ENCODE measurements at regions not wholly inside any gene's neighbourhood (a gene's known extent, or its start where the extent isn't known, plus 50 kb on each side); places are given as distances from the start of the nearest gene placed in this dataset.

GRCh38 chr18:37676276-37676675 lies 110.7 kb upstream of the CELF4 start:
- no peaks in the 10 kb centered on the region for H3K27me3 ChIP-seq (ENCODE audit: control insufficient read depth, low read length)
- no peaks in the 10 kb centered on the region for H3K79me2 ChIP-seq (ENCODE audit: control insufficient read depth, low read length)
- H3K4me3 ChIP-seq (ENCODE audit: low read length): no peak overlapping the region
- TF ChIP-seq EZH2phosphoT487 (IDR thresholded peaks at IDR 0.05; ENCODE audit: borderline replicate concordance, low read length) (no peak), CTCF (IDR thresholded peaks at IDR 0.05; ENCODE audit: low read depth, low read length, poor library complexity, severe bottlenecking) (no peak)
- H3K36me3 ChIP-seq (ENCODE audit: control insufficient read depth, low read length): no peaks in the 10 kb centered on the region
- no peaks in the 10 kb centered on the region for H3K4me1 ChIP-seq (ENCODE audit: control insufficient read depth, low read length)
- no peak overlapping the region for H3K4me2 ChIP-seq (ENCODE audit: low read length)
- no peaks in the 10 kb centered on the region; the same call in 1 of the 2 replicates for H3K9me3 ChIP-seq (ENCODE audit: control insufficient read depth, insufficient read depth, low read length)
- H3K9me2 ChIP-seq (replicated peaks; ENCODE audit: control insufficient read depth, low read length): no peaks in the 10 kb centered on the region
- no peaks in the 10 kb centered on the region for H4K20me1 ChIP-seq (ENCODE audit: control insufficient read depth, insufficient read depth, low read depth, low read length)
- no peaks in the 10 kb centered on the region for H3F3A ChIP-seq (ENCODE audit: control insufficient read depth, insufficient read depth)
- H3K27ac ChIP-seq (ENCODE audit: low read depth, low read length): no peak overlapping the region

GRCh38 chr18:37675699-37676098 lies 110.1 kb upstream of the CELF4 start:
- Histone ChIP-seq H3K9me3 (ENCODE audit: control insufficient read depth, insufficient read depth, low read length) (peaks cover 2% of the 10 kb centered on the region; the same call in 1 of the 2 replicates), H3K9me2 (replicated peaks; ENCODE audit: control insufficient read depth, low read length) (no peaks in the 10 kb centered on the region), H4K20me1 (ENCODE audit: control insufficient read depth, insufficient read depth, low read depth, low read length) (no peaks in the 10 kb centered on the region), H3F3A (ENCODE audit: control insufficient read depth, insufficient read depth) (no peaks in the 10 kb centered on the region), H3K4me2 (ENCODE audit: low read length) (no peak overlapping the region), H3K27me3 (ENCODE audit: control insufficient read depth, low read length) (no peaks in the 10 kb centered on the region), H3K4me3 (ENCODE audit: low read length) (no peak overlapping the region), H3K27ac (ENCODE audit: low read depth, low read length) (no peak overlapping the region), H3K79me2 (ENCODE audit: control insufficient read depth, low read length) (no peaks in the 10 kb centered on the region), H3K36me3 (ENCODE audit: control insufficient read depth, low read length) (no peaks in the 10 kb centered on the region), H3K4me1 (ENCODE audit: control insufficient read depth, low read length) (no peaks in the 10 kb centered on the region)
- TF ChIP-seq EZH2phosphoT487 (IDR thresholded peaks at IDR 0.05; ENCODE audit: borderline replicate concordance, low read length) (no peak), CTCF (IDR thresholded peaks at IDR 0.05; ENCODE audit: low read depth, low read length, poor library complexity, severe bottlenecking) (no peak)

DNA sequence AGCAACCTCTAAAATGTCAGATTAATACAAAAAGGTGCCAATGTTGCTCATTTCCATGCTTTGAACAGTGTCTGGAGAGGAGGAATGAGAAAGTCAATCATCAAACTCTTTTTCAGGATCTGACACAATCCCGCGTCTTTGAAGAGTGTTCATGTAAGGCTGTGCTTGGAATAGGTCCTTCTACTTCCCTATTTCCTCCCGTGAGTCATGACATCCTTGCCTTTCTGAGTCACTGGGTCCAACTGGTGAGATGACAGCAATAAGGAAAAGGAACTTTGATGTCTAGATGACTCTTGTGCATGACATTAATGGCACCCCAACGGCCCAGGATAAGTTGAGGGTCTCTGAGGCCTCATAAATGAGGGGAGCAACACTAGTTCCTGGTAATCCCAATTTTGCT lies 109.0 kb upstream of the CELF4 start:
- no peaks in the 10 kb centered on the region for H3K9me2 ChIP-seq (replicated peaks; ENCODE audit: control insufficient read depth, low read length)
- H3K9me3 ChIP-seq (ENCODE audit: control insufficient read depth, insufficient read depth, low read length): peaks cover 4% of the 10 kb centered on the region; the same call in 1 of the 2 replicates
- H4K20me1 ChIP-seq (ENCODE audit: control insufficient read depth, insufficient read depth, low read depth, low read length): no peaks in the 10 kb centered on the region
- no peak overlapping the region for H3K4me2 ChIP-seq (ENCODE audit: low read length)
- H3F3A ChIP-seq (ENCODE audit: control insufficient read depth, insufficient read depth): no peaks in the 10 kb centered on the region
- no peaks in the 10 kb centered on the region for H3K4me1 ChIP-seq (ENCODE audit: control insufficient read depth, low read length)
- no peaks in the 10 kb centered on the region for H3K79me2 ChIP-seq (ENCODE audit: control insufficient read depth, low read length)
- H3K27me3 ChIP-seq (ENCODE audit: control insufficient read depth, low read length): no peaks in the 10 kb centered on the region
- no peak overlapping the region for H3K4me3 ChIP-seq (ENCODE audit: low read length)
- TF ChIP-seq CTCF (IDR thresholded peaks at IDR 0.05; ENCODE audit: low read depth, low read length, poor library complexity, severe bottlenecking) (no peak), EZH2phosphoT487 (IDR thresholded peaks at IDR 0.05; ENCODE audit: borderline replicate concordance, low read length) (no peak)
- no peaks in the 10 kb centered on the region for H3K36me3 ChIP-seq (ENCODE audit: control insufficient read depth, low read length)
- H3K27ac ChIP-seq (ENCODE audit: low read depth, low read length): no peak overlapping the region

Measured in DOHH2 (cell line).